ENCODE measurements at regions not wholly inside any gene's neighbourhood (a gene's known extent, or its start where the extent isn't known, plus 50 kb on each side); places are given as distances from the start of the nearest gene placed in this dataset.

GRCh38 chr5:29469581-29469980, 1723.9 kb upstream of the CDH6 start:
- TF ChIP-seq CTCF (IDR thresholded peaks at IDR 0.05) (no peak), POLR2A (IDR thresholded peaks at IDR 0.05) (no peak)

Measured in ovary (tissue), 3 donors.